LNCaP clone FGC (cell line): ENCODE measurements at regions not wholly inside any gene's neighbourhood (a gene's known extent, or its start where the extent isn't known, plus 50 kb on each side); places are given as distances from the start of the nearest gene placed in this dataset.
"Not testable (repeated sequence)": the region's sequence is repeated elsewhere in the genome, so short reads cannot be mapped to it uniquely, and the experiment has no call there.

Source experiments
- DNase-seq: peaks from one replicate; pipeline ENCODE4 v3.0.0-alpha.2; 2011; ENCODE audit warnings: low read depth
- H3K4me3 ChIP-seq: 2 replicates; pipeline ENCODE4 v1.5.1; 2011; ENCODE audit warnings: mild to moderate bottlenecking, low read depth, low read length, control low read depth
- TF ChIP-seq, protein P1 (sequence below): IDR thresholded peaks from 2 replicates; pipeline ENCODE4 v1.5.1; 2012; ENCODE audit warnings: mild to moderate bottlenecking; ENCODE audit not compliant: control insufficient read depth, insufficient read depth; ENCODE audit errors: extremely low read depth

DNA sequence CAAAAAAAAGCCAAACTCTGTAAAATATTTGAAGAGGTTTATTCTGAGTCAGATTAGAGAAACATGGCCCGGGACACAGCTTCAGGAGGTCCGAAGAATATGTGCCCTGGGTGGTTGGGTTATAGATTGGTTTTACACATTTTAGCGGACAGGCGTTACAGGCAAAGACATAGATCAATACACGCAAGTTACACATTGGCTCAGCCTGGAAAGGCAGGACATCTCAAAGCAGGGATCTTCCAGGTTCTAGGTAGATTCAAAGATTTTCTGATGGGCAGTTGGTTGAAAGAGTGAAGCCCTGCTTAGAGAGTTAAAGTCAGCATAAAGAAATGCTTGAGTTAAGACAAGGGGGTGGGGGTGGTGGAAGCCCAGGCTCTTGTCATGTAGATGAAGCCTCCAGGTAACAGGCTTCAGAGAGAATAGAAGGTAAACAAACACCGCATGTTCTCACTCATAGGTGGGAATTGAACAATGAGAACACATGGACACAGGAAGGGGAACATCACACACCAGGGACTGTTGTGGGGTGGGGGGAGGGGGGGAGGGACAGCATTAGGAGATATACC is 464.3 kb upstream of the ADARB2 start:
- no peak for DNase-seq
- no peak overlapping the region for H3K4me3 ChIP-seq
- TF ChIP-seq, protein P1, sequence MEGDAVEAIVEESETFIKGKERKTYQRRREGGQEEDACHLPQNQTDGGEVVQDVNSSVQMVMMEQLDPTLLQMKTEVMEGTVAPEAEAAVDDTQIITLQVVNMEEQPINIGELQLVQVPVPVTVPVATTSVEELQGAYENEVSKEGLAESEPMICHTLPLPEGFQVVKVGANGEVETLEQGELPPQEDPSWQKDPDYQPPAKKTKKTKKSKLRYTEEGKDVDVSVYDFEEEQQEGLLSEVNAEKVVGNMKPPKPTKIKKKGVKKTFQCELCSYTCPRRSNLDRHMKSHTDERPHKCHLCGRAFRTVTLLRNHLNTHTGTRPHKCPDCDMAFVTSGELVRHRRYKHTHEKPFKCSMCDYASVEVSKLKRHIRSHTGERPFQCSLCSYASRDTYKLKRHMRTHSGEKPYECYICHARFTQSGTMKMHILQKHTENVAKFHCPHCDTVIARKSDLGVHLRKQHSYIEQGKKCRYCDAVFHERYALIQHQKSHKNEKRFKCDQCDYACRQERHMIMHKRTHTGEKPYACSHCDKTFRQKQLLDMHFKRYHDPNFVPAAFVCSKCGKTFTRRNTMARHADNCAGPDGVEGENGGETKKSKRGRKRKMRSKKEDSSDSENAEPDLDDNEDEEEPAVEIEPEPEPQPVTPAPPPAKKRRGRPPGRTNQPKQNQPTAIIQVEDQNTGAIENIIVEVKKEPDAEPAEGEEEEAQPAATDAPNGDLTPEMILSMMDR = no peak

DNA sequence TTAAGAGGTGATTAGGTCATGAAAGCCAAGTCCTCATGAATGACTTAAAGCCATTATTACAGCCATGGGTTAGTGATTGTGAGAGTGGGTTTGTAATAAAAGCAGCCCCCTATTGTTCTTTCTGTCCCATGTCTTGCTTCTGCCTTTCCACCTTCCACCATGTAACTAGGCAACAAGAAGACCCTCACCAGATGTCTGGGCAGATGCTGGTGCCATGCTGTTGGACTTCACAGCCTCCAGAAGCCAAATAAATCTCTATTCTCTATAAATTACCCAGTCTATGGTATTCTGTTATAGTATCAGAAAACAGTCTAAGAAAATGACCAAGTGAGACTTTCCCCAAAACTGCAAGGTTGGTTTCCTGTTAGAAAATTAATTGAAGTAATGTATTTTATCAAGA is 460.3 kb upstream of the ADARB2 start:
- TF ChIP-seq, protein P1 = no peak
- DNase-seq = no peak
- no peak overlapping the region for H3K4me3 ChIP-seq

DNA sequence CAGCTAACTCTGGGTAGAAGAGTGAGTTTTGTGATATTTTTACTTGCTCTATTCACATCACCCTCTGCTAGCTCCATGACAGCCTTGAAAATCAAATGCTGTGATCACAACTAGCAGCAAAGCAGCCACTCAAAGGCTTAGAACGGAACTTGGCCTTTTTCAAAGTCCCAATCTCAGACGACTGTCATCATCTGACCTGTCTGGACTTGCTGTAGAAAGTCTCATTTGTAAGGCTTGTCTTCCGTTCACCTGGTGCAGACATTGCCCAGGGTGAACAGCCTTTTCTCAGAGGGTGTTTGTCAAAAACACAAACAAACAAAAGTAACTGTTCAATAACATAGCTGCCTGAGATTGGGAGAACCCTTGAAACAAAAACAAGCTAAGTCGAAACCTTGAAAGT is 458.9 kb upstream of the ADARB2 start:
- H3K4me3 ChIP-seq = no peak overlapping the region
- no peak for DNase-seq
- TF ChIP-seq, protein P1 = no peak

DNA sequence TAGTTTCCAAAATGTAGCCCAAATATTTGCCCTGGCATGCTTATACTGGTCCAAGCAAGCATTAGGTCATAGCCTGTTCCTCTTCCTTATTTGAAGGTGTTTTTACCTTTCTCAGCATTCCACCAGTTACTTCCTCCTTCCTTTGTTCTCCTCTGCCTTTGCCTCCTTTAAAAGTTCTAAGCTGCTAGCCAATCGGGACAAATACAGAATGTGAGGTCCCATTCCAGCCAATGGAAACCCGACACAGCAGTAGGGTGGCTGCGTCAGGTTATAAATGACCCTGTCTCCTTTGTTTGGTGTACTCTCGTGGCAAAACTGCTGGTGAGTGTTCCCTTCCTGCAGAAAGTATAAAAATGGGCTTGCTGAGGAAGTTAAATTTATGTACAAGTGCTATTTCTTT is 452.0 kb upstream of the ADARB2 start:
- not testable (repeated sequence) for DNase-seq, H3K4me3 ChIP-seq

DNA sequence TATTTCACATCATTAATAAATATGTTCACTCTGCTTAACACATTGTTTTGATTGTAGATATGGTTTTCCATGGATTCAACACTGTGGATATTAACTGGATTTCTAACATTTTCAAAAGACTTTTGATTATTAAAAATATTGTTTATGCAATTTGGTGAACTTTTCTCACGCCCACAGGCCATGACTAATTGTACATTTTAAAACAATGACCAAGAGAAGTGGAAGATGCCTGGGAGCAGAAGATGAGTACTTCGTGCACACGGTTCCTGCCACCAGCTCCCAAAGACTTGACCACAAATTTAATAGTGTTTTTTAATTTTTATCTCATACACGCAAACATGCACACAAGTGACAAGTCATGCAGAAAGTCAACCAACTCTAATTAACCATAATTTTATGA is 451.0 kb upstream of the ADARB2 start:
- TF ChIP-seq, protein P1 = no peak
- no peak for DNase-seq
- H3K4me3 ChIP-seq = no peak overlapping the region

- no peak overlapping the region for H3K4me3 ChIP-seq
- TF ChIP-seq, protein P1 = no peak
- no peak for DNase-seq
These were observed 436.0 kb upstream of the ADARB2 start for GRCh38 chr10:2173327-2173726.

DNA sequence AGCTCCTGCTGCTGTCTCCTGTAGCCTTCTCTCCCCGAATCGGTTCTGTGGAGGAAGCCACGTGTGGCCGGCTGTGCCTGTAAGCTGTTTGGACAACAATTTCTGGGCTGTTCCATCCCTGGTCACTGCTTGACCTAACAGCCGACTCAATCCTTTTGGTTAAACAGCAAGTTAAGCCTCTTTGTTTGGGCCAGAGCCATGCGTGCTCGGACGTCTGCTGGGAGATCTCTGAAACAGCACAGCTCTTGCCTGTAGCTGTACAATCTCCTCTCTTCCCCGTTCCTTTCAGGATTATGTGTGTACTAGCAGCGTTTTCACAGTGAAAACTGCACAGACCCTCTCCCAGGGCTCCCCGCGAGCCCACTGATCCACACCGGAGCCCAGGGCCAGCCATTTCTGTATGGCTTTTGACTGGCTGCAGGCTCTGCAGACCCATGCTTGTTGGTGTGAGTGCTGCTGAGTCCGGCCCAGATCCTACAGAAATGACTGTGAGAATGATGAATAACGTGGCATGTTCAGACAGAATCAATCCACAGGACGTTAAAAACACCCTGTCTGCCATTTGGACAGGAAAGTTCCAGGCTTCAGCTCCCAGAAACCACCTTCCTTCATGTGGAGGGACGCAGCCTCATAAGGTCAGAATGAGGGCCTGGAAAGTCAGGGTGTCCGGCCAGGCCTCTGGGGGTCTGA is 428.6 kb upstream of the ADARB2 start:
- no peak for DNase-seq
- no peak overlapping the region for H3K4me3 ChIP-seq
- TF ChIP-seq, protein P1 = no peak
